ENCODE measurements at regions not wholly inside any gene's neighbourhood (a gene's known extent, or its start where the extent isn't known, plus 50 kb on each side); places are given as distances from the start of the nearest gene placed in this dataset.

DNA sequence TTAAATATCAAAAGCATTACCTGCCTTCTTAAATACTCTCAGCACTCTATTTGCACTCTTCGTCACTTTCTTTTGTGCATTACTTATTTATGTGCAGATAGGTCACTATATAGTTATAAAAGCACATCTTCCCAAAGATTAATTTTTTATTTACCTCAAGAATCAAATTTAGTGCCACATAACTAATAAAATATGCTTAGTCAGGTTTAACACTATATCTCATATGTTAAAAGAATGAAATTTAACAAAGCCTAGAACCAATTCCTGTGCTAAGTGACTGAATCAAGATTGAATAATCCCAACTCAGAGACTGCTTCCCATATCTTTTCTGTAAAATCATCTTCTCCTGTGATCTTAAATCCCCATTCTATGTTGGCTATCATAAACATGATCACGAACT lies 957.5 kb upstream of the NXPH2 start:
- no peaks in the 10 kb centered on the region for H3K9me3 ChIP-seq (ENCODE audit: control insufficient read depth, low read depth, low read length)
- no peak overlapping the region for H2BK12ac ChIP-seq (ENCODE audit: insufficient read length, low read depth, low read length)
- H2AK5ac ChIP-seq (ENCODE audit: insufficient read length, low read length), result no peak overlapping the region

More for the DNA sequence above, 957.5 kb upstream of the NXPH2 start:
- no peak overlapping the region for H3K9ac ChIP-seq (ENCODE audit: extremely low read depth, insufficient read length, low read length)
- no peak overlapping the region for H3K27ac Mint-ChIP-seq
- no peak overlapping the region for H3K27ac ChIP-seq (ENCODE audit: insufficient read length, low read depth, low read length)
- H3K4me2 ChIP-seq (ENCODE audit: insufficient read depth, insufficient read length, low read length), result no peak overlapping the region
- H4K8ac ChIP-seq (replicated peaks; ENCODE audit: insufficient read length, low read depth, low read length), result no peak overlapping the region
- no peaks in the 10 kb centered on the region for H3K27me3 ChIP-seq (ENCODE audit: insufficient read depth, low read length)
- no peak for TF ChIP-seq CTCF (conservative IDR thresholded peaks at IDR 0.05)
- no peak overlapping the region for H3K56ac ChIP-seq (ENCODE audit: insufficient read length, low read depth, low read length)
- H3K14ac ChIP-seq (ENCODE audit: insufficient read depth, low read length), result no peak overlapping the region
- peaks cover 0 to 8% (median 1%) of the 10 kb centered on the region in 3 experiments; a peak in 2 of 7 replicates for H3K36me3 Mint-ChIP-seq (ENCODE audit: insufficient read depth in 1 of 3, low read depth in 3 of 3)
- H3T11ph ChIP-seq (ENCODE audit: low read length), result no peak overlapping the region
- no peaks in the 10 kb centered on the region for H3K79me2 ChIP-seq (ENCODE audit: insufficient read depth, low read length)
- no peak overlapping the region for H2AFZ ChIP-seq (ENCODE audit: low read length)
- H3K4ac ChIP-seq (ENCODE audit: low read depth, low read length), result no peak overlapping the region
- no peak overlapping the region for H4K5ac ChIP-seq (ENCODE audit: insufficient read length, low read depth, low read length)
- no peaks in the 10 kb centered on the region for H4K20me1 ChIP-seq (ENCODE audit: control insufficient read depth, insufficient read depth, insufficient read length)
- WGBS (ENCODE audit: extremely low coverage, insufficient read length, low lambda C conversion rate), result no CpG with 5 or more reads among the region's 2 CpGs
- no peaks in the 10 kb centered on the region for H3K79me1 ChIP-seq (ENCODE audit: insufficient read depth, low read depth, low read length, poor library complexity, severe bottlenecking)
- H2BK20ac ChIP-seq (ENCODE audit: low read depth, low read length, poor library complexity, severe bottlenecking), result no peak overlapping the region
- DNase-seq, result no peak
- H3K4me1 ChIP-seq (ENCODE audit: insufficient read depth, low read length), result peaks cover 5% of the 10 kb centered on the region; the same call in 1 of the 2 replicates
- peaks cover 5 to 9% of the 10 kb centered on the region in 2 experiments; a peak in 3 of 4 replicates for H3K4me1 Mint-ChIP-seq
- no peak overlapping the region for H4K91ac ChIP-seq (ENCODE audit: insufficient read length, low read depth, low read length)
- H3K23me2 ChIP-seq (ENCODE audit: insufficient read length, low read depth, low read length, poor library complexity, severe bottlenecking), result no peaks in the 10 kb centered on the region
- H3K18ac ChIP-seq (ENCODE audit: insufficient read length, low read depth, low read length), result no peak overlapping the region
- H3K27me3 Mint-ChIP-seq (ENCODE audit: low read depth), result no peaks in the 10 kb centered on the region
- H3K23ac ChIP-seq (ENCODE audit: insufficient read length, low read depth, low read length), result no peak overlapping the region
- H3K4me3 Mint-ChIP-seq, result no peak overlapping the region
- no peak overlapping the region for H2BK5ac ChIP-seq (ENCODE audit: insufficient read length, low read length)
- no peak overlapping the region for H2BK15ac ChIP-seq (ENCODE audit: low read depth, low read length)
- no peak overlapping the region for H2BK120ac ChIP-seq (ENCODE audit: low read depth, low read length, poor library complexity, severe bottlenecking)
- H3K9me3 Mint-ChIP-seq, result peaks cover 6 to 10% of the 10 kb centered on the region in 2 experiments; a peak in 4 of 5 replicates
